Right lobe of liver (tissue), 6 donors: ENCODE measurements at regions not wholly inside any gene's neighbourhood (a gene's known extent, or its start where the extent isn't known, plus 50 kb on each side); places are given as distances from the start of the nearest gene placed in this dataset.

ENCODE experiments used
- ATAC-seq, 4 donors: fragments of 200-7000 bp; cut with Tn5 transposase; one replicate each; pipeline ENCODE4 v1.9.1; 2020; ENCODE audit warnings: mild to moderate bottlenecking in 4 of 4, moderate library complexity in 4 of 4
- DNase-seq, 3 donors: peaks; one replicate each; pipeline ENCODE4 v3.0.0-alpha.2; 2020
- H3K27ac ChIP-seq, 3 donors: fragments of 200-600 bp; one replicate each; pipeline ENCODE4 v1.8.0; 2022
- H3K27me3 ChIP-seq, 2 donors: fragments of 200-600 bp; one replicate each; pipeline ENCODE4 v1.8.0; 2022
- H3K36me3 ChIP-seq, 4 donors: fragments of 200-600 bp; sonication (generic) in 1 of 4; one replicate each; pipeline versions ENCODE4 v1.5.1 to v1.8.0; 2017 to 2022; ENCODE audit warnings: control low read depth in 1 of 4
- H3K4me1 ChIP-seq, 4 donors: fragments of 200-600 bp; sonication (generic) in 1 of 4; one replicate each; pipeline versions ENCODE4 v1.5.1 to v1.8.0; 2017 to 2022; ENCODE audit warnings: control low read depth in 1 of 4
- H3K4me3 ChIP-seq, 3 donors: fragments of 200-600 bp; one replicate each; pipeline ENCODE4 v1.8.0; 2022
- H3K9me3 ChIP-seq, 4 donors: fragments of 200-600 bp; sonication (generic) in 1 of 4; one replicate each; pipeline versions ENCODE4 v1.5.1 to v1.8.0; 2017 to 2022; ENCODE audit warnings: control low read depth in 1 of 4
- CTCF ChIP-seq, 4 donors: fragments of 200-600 bp in 3 of 4; fragments of 450-650 bp in 1 of 4; IDR thresholded peaks; one replicate each; pipeline versions ENCODE4 v1.5.1 to v1.8.0; 2016 to 2022; ENCODE audit warnings: antibody characterized with exemption in 4 of 4, mild to moderate bottlenecking in 2 of 4
- POLR2A ChIP-seq: fragments of 450-650 bp; IDR thresholded peaks from one replicate; pipeline ENCODE4 v1.6.1; 2017; ENCODE audit warnings: antibody characterized with exemption, mild to moderate bottlenecking
- WGBS: methylation state at CpG from one replicate; pipeline ENCODE4 v1.1.6; 2018; ENCODE audit warnings: low coverage, low lambda C conversion rate; ENCODE audit not compliant: insufficient coverage; ENCODE audit errors: missing lambda C conversion rate; 5-methylcytosine and 5-hydroxymethylcytosine counted together
- intact Hi-C, 2 donors: fragments of 100-400 bp; cut with DNase I; formaldehyde crosslinking; loops; one replicate each; pipeline versions ENCODE4 v1.11.2 to v1.14.1; 2022
- donor health status: DM: no; HTN: yes; CAD: no.
- donor health status: DM: no; HTN: no; CAD: no.
- donor health status: DM: no; HTN: no; CAD: no.
- donor health status: DM: no; HTN: yes; CAD: no.
- donor health status: DM: no; HTN: yes; CAD: no.

DNA sequence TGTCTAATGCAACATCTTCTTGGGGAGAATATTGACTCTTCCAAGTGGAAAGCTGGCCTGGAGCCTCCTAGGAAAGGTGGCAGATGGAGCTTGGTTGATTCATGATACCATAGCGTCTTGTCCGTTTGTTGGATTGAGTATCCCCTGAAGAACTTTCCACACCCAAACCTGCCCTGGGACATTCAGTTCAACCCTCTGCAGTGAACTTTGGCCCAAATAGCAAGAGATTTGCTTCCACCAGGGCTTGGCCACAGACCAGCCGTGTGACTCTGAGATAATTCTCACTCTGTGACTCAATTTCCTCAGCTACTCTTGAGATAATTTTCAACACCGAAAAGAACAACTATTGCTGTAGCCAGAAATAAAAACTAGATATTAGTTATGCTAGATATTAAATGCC is 108.0 kb upstream of the RAD23B start:
- WGBS: 6% methylated on average over 3 of the region's 4 CpGs
- DNase-seq: peak; percentile 60 to 70 (median 61)

GRCh38 chr9:107175816-107176435 is 107.2 kb upstream of the RAD23B start:
- Histone ChIP-seq H3K27ac (no peak overlapping the region), H3K4me1 (peaks cover 0 to 20% (median 6%) of the 10 kb centered on the region in 4 donors), H3K27me3 (no peaks in the 10 kb centered on the region), H3K4me3 (no peak overlapping the region), H3K9me3 (no peaks in the 10 kb centered on the region), H3K36me3 (no peaks in the 10 kb centered on the region)
- DNase-seq: no peak
- no peak for ATAC-seq
- intact Hi-C loops: no loop called here
- TF ChIP-seq POLR2A (no peak), CTCF (IDR thresholded peaks at IDR 0.05) (no peak)
- WGBS: 100% methylated on average over 1 of the region's 7 CpGs

More for the DNA sequence above, 108.0 kb upstream of the RAD23B start:
- Histone ChIP-seq H3K9me3 (no peaks in the 10 kb centered on the region), H3K27me3 (no peaks in the 10 kb centered on the region), H3K36me3 (no peaks in the 10 kb centered on the region), H3K4me3 (no peak overlapping the region), H3K27ac (no peak overlapping the region), H3K4me1 (peaks cover 0 to 20% (median 6%) of the 10 kb centered on the region in 4 donors)
- ATAC-seq: peak; percentile 54 to 74 (median 68)
- intact Hi-C loops: no loop called here
- TF ChIP-seq POLR2A: no peak
- no peak for TF ChIP-seq CTCF (IDR thresholded peaks at IDR 0.05)

DNA sequence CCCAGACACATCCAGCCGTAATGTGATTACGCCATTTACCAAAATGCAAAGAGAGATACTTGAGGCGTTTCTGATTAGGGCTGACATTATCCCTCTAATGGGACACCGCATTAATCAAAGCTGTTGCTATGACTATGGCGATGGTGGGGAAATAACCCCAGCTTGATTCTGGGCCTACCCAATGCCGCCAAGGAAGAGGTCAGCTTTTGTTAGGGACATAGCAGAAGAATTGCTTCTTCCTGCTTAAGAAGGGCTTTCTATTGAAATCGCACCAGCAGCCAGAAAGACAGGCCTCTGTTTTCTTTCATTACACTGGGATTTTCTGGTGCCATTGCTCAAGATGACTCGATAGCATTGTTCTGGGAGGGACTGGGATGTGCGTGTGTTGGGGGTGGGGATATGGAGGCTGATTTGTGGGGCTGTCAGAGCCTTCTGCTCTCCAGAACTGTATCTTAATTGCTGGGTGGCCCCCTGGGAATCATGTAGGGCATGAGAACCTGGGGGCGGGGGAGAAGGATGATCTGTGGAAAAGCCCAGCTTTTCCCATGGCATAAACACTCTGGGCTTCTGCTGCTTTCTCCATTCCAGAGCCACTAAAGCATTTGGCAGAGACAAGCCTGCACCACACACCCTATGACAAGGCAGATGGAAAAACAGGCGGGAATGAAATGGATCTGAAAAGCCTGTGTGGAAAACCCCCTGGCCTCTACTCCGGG is 106.5 kb upstream of the RAD23B start:
- 60% methylated on average over 4 of the region's 12 CpGs for WGBS
- DNase-seq (no peak), ATAC-seq (no peak)
- no peak for TF ChIP-seq CTCF (IDR thresholded peaks at IDR 0.05)
- TF ChIP-seq POLR2A: no peak
- H3K9me3 ChIP-seq: no peaks in the 10 kb centered on the region
- no peak overlapping the region for H3K4me3 ChIP-seq
- H3K4me1 ChIP-seq: peaks cover 0 to 20% (median 6%) of the 10 kb centered on the region in 4 donors
- no peaks in the 10 kb centered on the region for H3K36me3 ChIP-seq
- no peak overlapping the region for H3K27ac ChIP-seq
- intact Hi-C loops: no loop called here
- no peaks in the 10 kb centered on the region for H3K27me3 ChIP-seq

DNA sequence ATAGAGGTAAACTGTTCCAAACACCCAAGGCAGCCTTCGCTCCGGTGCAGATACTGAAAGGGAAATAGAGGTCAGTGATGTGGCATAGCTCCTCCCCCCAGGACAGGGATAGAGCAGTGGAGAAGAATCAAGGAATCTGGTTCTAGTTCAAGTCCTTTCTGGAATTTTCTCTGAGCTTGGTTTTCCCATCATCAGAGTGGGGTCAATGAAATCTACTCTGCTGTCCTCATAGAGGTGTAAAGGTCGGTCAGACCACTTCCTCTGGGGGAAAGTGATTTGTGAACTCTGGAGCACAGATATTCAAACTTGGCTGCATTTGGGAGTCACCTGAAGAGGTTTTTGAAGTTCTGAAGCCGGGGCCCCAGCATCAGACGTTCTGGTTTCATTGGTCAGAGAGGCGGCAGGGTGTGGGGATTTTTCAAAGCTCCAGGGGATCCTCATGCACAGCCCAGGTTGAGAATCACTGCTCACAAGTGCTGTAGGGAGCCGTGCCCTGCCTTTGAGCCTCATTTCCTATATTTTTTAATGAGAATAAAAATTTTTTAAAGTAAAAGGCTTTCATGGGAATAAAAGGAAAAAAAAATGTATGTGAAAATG is 105.7 kb upstream of the RAD23B start:
- ATAC-seq: peak in 2 of 4 donors; percentile 23 to 29
- no peak for TF ChIP-seq CTCF (IDR thresholded peaks at IDR 0.05)
- TF ChIP-seq POLR2A: no peak
- no peak overlapping the region for H3K27ac ChIP-seq
- DNase-seq: no peak
- H3K36me3 ChIP-seq: no peaks in the 10 kb centered on the region
- peaks cover 0 to 17% (median 6%) of the 10 kb centered on the region in 4 donors for H3K4me1 ChIP-seq
- whole genome bisulfite sequencing: 38% methylated on average over 5 of the region's 7 CpGs
- intact Hi-C loops: no loop called here
- no peak overlapping the region for H3K4me3 ChIP-seq
- H3K9me3 ChIP-seq: no peaks in the 10 kb centered on the region
- no peaks in the 10 kb centered on the region for H3K27me3 ChIP-seq
